GM21390 (cell line): ENCODE measurements at regions not wholly inside any gene's neighbourhood (a gene's known extent, or its start where the extent isn't known, plus 50 kb on each side); places are given as distances from the start of the nearest gene placed in this dataset.
A peak's percentile ranks its signal among the peaks of the same experiment; 100 is the strongest.

Experiments
- ATAC-seq: cut with Tn5 transposase; IDR thresholded peaks from one replicate; pipeline ENCODE4 v1.9.1; 2021; ENCODE audit not compliant: unreplicated experiment

GRCh38 chr17:72487731-72488494 lies 367.1 kb downstream of the SOX9 start:
- no peak for ATAC-seq

- no peak for ATAC-seq
These were observed 367.9 kb downstream of the SOX9 start for GRCh38 chr17:72488555-72489271.

- no peak for ATAC-seq
These were observed 368.4 kb downstream of the SOX9 start for GRCh38 chr17:72489272-72489641.

GRCh38 chr17:72491102-72491501 lies 370.3 kb downstream of the SOX9 start:
- ATAC-seq = no peak

GRCh38 chr17:72492494-72492893 lies 371.7 kb downstream of the SOX9 start:
- ATAC-seq = no peak

GRCh38 chr17:72492941-72493340 lies 372.1 kb downstream of the SOX9 start:
- no peak for ATAC-seq

- ATAC-seq = no peak
These were observed 373.7 kb downstream of the SOX9 start for GRCh38 chr17:72494566-72494965.

- no peak for ATAC-seq
These were observed 375.6 kb downstream of the SOX9 start for GRCh38 chr17:72496461-72496860.

GRCh38 chr17:72497915-72498314 lies 377.1 kb downstream of the SOX9 start:
- ATAC-seq = no peak

GRCh38 chr17:72498364-72499210 lies 377.8 kb downstream of the SOX9 start:
- ATAC-seq = peak; percentile 65

GRCh38 chr17:72501404-72502370 lies 380.9 kb downstream of the SOX9 start:
- ATAC-seq = no peak

- ATAC-seq = no peak
These were observed 381.8 kb downstream of the SOX9 start for GRCh38 chr17:72502371-72503341.

GRCh38 chr17:72503556-72503955 lies 382.7 kb downstream of the SOX9 start:
- no peak for ATAC-seq

GRCh38 chr17:72504783-72505182 lies 384.0 kb downstream of the SOX9 start:
- ATAC-seq = no peak

GRCh38 chr17:72506773-72507172 lies 386.0 kb downstream of the SOX9 start:
- ATAC-seq = no peak

- ATAC-seq = no peak
These were observed 386.6 kb downstream of the SOX9 start for GRCh38 chr17:72507370-72507769.

- peak; percentile 65 for ATAC-seq
These were observed 389.7 kb downstream of the SOX9 start for GRCh38 chr17:72510351-72511016.

GRCh38 chr17:72511242-72511641 lies 390.4 kb downstream of the SOX9 start:
- no peak for ATAC-seq

- ATAC-seq = no peak
These were observed 391.1 kb downstream of the SOX9 start for GRCh38 chr17:72511874-72512273.
